ENCODE measurements at regions not wholly inside any gene's neighbourhood (a gene's known extent, or its start where the extent isn't known, plus 50 kb on each side); places are given as distances from the start of the nearest gene placed in this dataset.

DNA sequence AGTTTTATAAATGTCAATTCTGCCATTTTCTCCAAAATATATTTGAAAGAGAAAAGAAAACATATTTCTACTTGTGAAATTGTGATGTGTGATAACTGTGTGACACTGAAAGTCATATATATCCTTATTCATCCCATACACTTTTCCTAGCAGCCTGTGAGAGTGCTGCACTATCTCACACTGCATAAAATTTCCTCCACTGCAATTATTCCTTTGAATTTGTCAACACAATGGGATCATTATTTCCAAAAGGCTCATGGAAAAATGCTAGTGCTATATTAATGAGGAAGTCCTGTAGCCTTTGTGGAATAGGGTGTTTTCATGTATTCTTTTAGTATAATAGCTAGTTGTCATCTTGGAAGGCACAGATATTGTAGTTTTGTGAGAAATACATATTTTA is 504.1 kb downstream of the RPL10L start:
- TF ChIP-seq, protein P1, sequence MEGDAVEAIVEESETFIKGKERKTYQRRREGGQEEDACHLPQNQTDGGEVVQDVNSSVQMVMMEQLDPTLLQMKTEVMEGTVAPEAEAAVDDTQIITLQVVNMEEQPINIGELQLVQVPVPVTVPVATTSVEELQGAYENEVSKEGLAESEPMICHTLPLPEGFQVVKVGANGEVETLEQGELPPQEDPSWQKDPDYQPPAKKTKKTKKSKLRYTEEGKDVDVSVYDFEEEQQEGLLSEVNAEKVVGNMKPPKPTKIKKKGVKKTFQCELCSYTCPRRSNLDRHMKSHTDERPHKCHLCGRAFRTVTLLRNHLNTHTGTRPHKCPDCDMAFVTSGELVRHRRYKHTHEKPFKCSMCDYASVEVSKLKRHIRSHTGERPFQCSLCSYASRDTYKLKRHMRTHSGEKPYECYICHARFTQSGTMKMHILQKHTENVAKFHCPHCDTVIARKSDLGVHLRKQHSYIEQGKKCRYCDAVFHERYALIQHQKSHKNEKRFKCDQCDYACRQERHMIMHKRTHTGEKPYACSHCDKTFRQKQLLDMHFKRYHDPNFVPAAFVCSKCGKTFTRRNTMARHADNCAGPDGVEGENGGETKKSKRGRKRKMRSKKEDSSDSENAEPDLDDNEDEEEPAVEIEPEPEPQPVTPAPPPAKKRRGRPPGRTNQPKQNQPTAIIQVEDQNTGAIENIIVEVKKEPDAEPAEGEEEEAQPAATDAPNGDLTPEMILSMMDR (conservative IDR thresholded peaks at IDR 0.05 in 1 of 2, IDR thresholded peaks at IDR 0.05 in 1 of 2; ENCODE audit: extremely low read depth in 1 of 2, insufficient read depth in 1 of 2, low read depth in 1 of 2, low read length in 2 of 2) = no peak
- no peak for TF ChIP-seq EZH2 (IDR thresholded peaks at IDR 0.05; ENCODE audit: borderline replicate concordance, low read length)

Data from mammary epithelial cell (primary cell).